ENCODE measurements at regions not wholly inside any gene's neighbourhood (a gene's known extent, or its start where the extent isn't known, plus 50 kb on each side); places are given as distances from the start of the nearest gene placed in this dataset.

GRCh38 chr11:92607969-92608722, 361.3 kb upstream of the MTNR1B start:
- TF ChIP-seq POLR2A (IDR thresholded peaks at IDR 0.05) (no peak), CTCF (IDR thresholded peaks at IDR 0.05) (no peak)
